NCI-H2029 (cell line): ENCODE measurements at regions not wholly inside any gene's neighbourhood (a gene's known extent, or its start where the extent isn't known, plus 50 kb on each side); places are given as distances from the start of the nearest gene placed in this dataset.
A peak's percentile ranks its signal among the peaks of the same experiment; 100 is the strongest.
"Not testable (repeated sequence)": the region's sequence is repeated elsewhere in the genome, so short reads cannot be mapped to it uniquely, and the experiment has no call there.

ENCODE experiments used
- DNase-seq: peaks from one replicate; lab custom pipeline; 2025; lab: John Stamatoyannopoulos, UW

DNA sequence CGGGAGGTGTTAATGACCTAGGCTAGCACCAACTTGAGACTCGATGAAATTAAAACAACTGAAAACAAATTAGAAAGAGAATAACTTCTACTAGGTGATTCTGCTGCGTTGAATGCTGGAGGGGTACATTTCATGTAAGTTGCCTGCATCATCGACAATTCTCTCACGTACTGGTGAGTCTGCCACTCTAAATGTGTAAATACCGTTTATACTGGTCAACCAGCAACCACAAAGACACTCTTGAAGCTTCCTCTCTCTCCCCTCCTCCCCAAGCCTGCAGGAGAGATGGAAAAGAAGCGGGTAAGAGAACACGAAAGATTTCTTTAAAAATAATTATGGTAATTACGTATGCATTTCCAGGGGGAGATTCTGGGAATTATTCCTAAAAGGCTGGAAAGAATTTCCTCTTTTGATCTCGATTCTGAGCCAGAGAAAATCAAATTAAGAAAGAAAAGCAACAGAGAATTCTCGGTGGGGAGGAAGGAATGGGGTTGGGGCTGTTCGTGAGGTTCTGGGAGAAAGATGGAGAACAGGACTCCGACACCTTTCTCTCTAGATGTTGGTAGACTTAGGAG lies 68.6 kb upstream of the MRTFB start:
- DNase-seq, result no peak

DNA sequence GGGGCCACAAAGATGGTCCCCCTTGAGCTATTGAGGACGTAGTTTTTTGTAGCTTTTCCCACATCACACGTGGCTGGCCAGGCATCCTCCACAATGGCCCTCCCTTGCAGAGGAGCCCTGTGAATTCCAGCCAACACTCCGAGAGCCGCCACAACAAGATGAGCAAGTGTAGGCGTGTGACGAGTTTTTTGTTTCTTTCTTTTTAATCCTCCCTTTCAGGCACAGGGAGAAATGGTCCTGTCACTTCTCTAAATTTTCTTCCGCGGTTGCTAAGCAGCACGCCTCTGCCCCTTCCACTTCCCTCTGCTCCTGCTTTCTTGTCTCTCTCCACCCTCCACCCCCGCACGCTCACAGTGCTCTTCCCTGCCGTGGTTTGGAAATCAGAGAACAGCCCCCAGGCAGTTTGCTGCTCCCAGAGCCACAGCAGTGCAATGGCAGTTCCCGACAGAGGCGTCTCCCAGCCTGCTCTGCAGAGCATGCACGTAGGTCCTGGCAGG lies 68.0 kb upstream of the MRTFB start:
- DNase-seq, result no peak

DNA sequence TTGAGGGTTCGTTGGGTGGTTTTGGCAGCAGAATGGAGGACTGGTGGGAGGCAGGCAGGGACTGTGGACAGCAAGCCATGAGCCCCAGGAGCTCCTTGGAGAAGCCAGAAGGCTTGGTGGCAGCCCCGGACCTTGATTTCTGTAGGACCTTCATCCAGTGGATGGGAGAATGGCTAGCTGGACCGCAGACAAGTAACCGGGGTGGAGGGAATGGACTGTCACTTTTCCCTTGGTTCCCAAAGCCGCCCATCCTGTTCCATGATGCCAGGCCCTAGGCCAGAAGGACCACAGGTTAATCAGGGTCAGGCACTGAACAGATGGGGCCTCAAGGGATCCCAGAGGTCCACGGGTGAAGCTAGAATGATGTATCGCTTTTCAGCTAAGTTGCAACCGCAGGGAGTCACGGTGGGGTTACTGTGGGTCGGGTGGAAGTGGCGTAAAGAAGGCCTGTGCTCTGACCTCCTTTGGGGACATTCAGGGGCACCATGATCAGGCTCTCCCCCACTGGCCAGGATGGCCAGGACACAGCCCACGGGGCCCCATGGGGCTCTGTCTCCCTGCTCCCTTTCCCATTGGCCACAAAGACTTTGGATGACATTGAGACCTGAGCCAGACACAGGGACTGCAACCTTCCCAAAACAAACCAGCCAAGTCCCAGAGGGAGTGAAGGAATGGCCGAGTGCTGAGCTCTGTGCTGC lies 66.9 kb upstream of the MRTFB start:
- no peak for DNase-seq

DNA sequence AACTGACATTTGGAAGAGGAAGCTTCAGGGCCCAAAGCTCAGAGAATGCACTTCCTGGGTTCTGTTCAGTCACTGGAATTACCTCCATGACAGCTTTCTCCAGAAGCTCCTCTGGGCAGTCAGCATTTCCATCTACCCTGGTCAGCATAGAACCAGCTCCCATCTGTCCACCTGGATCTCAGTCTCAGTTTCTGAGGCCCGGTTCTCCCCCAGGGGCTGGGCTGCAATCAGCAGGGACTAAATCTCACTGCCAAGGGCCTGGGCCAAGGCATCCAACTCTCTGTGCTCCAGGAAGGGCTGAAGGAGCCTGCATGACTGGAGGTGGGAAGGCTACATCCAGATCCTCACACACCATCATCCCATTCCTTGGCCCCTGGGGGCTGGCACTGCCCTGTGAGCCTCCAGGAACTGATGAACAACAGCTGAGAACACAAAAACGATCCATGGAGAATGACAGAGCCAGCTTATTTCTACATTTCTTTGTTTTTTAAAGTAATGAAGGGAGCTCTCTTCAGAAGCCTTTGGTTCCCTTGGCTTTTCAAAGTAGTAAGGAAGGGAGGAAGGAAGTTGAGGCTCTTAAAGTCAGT lies 66.3 kb upstream of the MRTFB start:
- no peak for DNase-seq

DNA sequence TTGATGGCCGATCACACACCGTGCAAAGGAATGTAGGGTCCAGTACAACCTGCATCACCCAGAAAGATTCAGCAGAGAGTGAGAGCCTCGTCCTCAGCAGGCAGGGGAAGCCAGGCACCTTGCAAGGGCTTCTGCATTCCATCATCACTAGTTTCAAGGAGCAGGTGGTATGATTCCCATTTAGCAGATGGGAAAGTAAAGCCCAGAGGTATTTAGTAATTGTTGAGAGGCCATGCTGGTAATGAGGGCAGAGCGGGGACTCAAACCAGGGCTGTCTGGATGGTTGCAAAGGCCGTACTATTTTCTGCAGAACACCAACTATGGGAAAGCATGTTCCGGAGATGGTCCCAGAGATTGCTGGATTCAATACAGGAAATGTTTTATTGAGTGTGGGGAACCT lies 65.8 kb upstream of the MRTFB start:
- no peak for DNase-seq

DNA sequence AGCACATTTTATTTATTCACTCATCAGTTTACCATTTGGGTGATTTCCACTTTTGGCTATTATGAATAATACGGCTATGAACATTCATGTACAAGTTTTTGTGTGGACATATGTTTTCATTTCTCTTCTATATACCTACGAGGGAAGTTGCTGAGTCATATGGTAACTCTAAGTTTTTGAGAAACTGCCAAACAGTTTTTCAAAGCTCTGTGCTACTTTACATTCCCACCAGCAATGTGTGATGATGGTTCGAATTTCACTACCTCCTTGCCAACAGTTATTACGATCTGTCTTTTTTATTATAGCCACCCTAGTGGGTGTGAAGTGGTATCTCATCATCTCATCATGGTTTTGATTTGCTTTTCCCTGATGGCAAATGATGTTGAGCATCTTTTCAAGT lies 63.7 kb upstream of the MRTFB start:
- DNase-seq, result peak; percentile 60

DNA sequence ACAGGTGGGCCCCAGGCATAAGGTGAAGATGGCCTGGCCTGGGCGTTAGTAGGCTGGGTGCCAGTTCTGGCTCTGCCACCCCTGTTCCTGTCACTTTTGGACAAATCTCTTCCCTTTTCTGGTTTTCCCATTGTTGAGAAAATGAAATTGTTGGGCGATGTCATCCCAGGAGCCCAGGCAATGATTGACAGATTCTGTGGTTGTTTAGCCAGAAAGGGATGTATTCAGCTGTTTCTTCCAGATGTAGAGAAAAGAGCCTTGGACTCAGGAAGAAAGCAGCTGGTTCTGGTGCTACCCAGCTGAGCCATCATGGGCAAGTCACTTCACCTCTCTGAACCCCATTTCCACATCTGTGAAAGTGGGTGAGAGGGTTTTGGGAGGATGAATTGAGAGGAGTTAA lies 60.1 kb upstream of the MRTFB start:
- DNase-seq, result no peak

DNA sequence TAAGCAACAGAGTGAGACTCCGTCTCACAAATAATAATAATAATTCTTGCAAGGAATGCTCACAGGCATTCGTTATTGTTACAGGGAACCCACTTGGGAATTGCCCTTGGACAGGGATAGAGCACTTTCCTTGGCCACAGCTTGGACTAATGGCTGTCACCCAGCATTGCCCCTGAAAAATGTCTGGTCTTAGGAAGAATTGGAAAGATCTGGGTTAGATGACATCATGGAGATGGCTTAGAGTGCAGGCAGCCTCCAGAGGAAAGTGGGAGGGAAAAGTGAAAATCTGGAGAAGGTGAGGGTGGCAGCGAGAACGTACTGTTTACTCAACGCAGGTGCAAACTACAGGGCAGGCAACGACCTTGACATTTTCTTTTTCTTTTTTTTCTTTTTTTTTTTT lies 59.3 kb upstream of the MRTFB start:
- DNase-seq, result no peak

DNA sequence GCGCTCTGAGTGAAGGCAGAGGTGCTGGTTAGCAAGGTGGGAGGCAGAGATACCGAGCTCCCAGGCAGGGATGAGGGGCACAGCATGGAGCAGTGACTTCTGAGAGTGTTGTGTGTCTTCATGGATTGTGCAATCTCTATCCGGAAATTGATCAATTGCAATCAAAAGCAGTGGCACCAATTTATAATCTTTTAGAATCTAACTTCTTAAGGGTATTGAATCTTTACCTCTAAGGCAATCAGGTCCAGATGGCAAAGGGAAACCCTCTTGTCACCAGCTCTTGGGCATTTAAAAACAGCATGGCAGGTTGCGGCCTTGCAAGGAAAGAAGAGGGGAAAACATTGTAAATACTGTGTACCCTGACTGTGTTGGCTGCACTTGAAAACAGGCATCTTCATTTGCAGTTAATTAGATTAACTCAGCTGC lies 58.0 kb upstream of the MRTFB start:
- no peak for DNase-seq

DNA sequence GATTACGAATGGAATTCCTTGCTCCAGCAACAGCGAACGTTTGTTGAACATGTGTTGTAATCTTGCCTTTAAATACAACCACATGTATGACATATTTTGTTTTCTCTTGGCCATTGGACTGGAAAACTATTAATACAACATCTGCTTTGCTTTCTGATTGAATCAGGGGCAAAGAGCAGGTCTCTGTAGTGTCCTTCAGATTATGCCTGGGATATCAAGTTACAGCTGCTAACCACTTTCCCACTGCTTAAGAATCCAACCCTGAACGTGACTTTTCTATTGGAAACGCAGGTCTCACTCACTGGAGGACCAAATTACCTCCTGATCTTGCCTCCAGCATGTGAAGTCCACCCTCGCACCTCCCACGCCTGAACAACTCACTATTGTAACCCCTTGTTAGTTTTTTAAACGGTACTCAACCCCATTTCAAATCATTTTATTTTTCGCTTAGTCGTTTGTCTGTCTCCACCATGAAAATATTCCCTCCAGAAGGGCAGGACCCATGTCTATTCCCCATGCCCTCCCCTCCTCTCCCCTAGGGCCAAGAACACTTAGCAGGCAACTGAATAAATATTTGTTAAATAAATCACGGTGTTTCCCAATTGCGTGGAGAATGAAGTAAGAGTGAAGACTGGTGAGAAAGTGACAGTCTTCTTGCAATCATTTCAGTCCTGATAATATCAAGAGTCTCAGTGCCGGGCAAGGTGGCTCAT lies 57.4 kb upstream of the MRTFB start:
- DNase-seq, result peak; percentile 84

DNA sequence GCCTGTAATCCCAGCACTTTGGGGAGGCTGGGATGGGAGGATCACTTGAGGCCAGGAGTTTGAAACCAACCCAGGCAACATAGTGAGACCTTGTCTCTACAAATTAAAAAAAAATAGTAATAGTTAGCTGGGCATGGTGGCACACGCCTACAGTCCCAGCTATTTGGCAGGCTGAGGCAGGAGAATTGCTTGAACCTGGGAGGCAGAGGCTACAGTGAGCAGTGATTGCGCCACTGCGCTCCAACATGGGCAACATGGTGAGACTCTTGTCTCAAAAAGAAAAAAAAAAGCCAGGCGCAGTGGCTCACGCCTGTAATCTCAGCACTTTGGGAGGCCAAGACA lies 56.9 kb upstream of the MRTFB start:
- no peak for DNase-seq

DNA sequence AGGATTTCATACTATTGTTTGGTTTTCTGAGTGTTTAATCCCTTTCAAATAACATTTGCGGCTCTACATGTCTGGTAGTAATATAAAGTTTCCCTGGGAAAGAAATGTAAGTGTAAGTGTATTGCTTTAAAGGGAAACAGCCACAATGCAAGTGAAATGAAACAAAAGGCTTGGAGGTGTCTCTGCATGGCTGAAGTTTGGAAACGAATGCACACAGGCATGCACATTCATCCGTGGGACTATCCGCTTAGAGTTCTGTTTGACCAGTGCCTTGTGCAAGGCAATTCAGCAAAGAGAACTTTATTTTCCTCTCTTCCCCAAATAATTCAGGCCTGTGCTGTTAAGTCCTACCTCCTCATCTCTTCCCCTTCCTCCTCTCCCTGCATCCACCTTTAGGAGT lies 56.1 kb upstream of the MRTFB start:
- DNase-seq, result no peak

DNA sequence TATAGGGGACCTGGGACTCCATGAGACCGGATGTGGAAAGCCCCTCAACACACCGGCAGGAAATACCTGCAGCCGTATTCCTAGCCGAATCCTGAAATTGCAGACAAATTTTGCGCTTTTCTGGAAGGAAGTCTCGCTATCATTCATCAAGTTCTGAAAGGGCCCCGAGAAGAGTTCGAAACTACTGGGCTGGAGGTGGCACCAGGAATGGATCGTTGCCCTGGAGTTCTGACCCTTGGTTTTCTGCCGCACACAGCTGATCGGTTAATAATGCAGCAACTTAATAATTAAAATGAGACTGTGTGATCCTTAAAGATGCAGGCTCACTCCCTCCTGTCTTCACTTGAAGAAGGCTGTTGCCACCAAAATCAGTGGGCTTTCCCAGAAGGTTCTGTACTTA lies 55.7 kb upstream of the MRTFB start:
- no peak for DNase-seq

DNA sequence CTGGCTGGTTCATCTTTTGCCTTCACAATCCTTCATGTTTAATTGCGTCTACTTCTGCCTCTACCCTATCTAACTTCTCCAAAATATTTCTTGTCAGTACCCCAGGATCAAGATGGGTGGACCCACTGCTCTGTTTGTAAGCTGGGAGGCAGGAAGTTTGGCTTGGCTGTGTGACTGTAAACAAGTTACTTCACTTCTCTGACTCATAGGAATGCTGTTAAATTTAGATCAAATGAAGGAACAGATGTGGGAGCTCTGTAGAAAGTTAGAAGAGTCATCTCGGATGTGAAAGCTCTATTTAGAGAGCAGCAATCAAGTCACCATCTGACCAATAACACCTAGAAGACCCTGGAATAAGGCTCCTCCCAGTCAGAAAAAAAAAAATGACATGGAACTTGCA lies 55.2 kb upstream of the MRTFB start:
- no peak for DNase-seq

DNA sequence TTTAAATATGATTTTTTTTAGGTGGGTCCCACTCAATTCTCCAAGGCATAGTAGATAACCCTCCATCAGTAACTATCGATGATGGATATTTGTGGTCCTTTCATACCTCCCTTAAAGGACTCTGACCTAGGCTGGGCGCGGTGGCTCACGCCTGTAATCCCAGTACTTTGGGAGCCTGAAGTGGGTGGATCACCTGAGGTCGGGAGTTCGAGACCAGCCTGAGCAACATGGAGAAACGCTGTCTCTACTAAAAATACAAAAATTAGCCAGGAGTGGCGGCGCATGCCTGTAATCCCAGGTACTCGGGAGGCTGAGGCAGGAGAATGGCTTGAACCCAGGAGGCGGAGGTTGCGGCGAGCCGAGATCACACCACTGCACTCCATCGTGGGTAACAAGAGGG lies 54.8 kb upstream of the MRTFB start:
- not testable (repeated sequence) for DNase-seq

DNA sequence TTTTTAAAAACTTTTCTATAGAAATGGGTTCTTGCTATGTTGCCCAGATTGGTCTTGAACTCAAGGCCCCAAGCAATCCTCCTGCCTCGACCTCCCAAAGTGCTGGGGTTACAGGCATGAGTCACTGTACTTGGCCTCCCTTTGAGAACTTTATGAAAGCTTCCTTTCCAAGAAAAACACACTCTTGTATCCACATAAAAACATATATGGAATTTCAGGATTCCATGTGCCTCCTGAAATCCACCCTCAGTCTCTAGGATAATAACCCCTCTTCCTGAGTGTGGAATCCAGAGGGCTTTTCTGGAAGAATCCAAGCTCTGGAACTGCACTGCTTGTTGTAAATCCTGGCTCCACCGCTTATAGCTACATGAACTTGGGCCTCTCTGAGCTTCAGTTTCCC lies 53.2 kb upstream of the MRTFB start:
- DNase-seq, result no peak

DNA sequence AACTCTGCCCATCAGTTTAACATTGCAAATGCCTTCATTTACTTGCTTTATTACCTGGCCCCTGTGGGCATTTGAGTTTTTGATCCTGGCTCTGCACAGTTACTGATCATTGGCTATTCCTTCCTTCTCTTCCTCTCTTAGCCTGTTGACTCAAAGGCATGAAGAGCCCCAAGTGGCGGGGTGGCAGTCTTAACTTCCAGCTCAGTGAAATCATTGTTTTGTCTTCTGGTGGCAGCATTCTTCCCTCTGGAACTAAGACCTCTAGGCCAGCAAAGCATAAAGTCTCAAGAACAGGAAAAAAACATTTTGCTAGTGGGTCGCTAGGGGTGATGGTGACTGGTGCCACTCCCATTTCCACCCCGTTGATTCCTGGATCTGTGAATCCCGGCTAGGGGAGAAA lies 52.3 kb upstream of the MRTFB start:
- no peak for DNase-seq

DNA sequence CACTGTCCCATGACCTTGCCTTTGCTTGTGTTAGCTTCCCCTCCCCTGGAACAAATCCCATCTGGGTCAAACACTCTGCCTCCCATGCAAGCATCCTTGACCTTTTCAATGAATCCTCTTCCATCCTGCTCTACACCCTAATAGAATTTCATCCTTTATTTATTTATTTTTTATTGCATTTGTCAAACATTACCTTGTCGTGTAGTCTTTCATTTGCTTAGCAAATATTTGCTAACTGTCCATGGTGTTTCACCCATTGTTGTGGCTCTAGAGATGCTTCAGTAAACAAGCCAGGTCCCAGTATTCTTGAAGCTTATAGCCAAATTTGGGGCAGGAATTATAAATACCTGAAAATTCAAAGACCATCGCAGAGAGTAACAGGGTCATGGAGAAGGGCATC lies 51.0 kb upstream of the MRTFB start:
- DNase-seq, result peak; percentile 90
